Fibroblast of skin of right biceps (primary cell): ENCODE measurements at regions not wholly inside any gene's neighbourhood (a gene's known extent, or its start where the extent isn't known, plus 50 kb on each side); places are given as distances from the start of the nearest gene placed in this dataset.

Source experiments
- DNase-seq: peaks from one replicate; pipeline ENCODE4 v3.0.0-alpha.2; 2013

GRCh38 chr10:36157486-36157885, 515.4 kb upstream of the FZD8 start:
- no peak for DNase-seq

GRCh38 chr10:36148207-36148606, 506.1 kb upstream of the FZD8 start:
- DNase-seq = no peak

DNA sequence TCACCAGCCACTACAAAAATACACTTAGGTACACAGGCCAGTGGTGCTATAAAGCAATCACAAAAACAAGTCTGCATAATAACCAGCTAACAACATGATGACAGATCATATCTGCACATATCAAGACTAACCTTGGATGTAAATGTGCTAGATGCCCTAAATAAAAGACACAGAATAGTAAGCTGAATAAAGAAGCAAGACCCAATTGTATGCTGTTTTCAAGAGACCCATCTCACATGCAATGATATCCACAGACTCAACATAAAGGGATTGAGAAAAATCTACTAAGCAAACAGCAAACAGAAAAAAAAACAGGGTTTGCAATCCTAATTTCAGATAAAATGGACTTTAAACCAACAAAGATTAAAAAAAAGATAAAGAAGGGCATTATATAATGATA, 505.4 kb upstream of the FZD8 start:
- DNase-seq = no peak

- no peak for DNase-seq
These were observed 499.9 kb upstream of the FZD8 start for GRCh38 chr10:36141856-36142560.

GRCh38 chr10:36129051-36129450, 487.0 kb upstream of the FZD8 start:
- DNase-seq = no peak

DNA sequence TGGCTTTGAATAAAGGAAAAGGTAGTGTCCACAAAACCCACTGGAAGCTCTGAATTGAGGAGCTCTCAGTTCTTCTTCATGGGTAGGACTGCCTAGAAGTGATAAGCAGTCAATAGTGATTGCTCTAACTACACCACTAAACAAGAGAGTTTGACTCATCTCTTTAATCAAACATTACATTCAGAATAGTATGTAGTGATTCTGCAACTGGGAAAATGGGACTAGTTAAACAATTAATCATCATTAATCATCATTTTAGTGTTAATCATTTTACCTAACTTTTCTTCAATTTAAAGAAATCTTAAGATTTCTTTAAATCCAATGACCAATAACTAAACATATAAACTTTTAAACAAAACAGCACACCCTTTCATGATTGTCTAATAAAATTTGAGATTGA, 484.0 kb upstream of the FZD8 start:
- no peak for DNase-seq

- no peak for DNase-seq
These were observed 477.4 kb upstream of the FZD8 start for GRCh38 chr10:36119455-36119854.

GRCh38 chr10:36118314-36118713, 476.2 kb upstream of the FZD8 start:
- no peak for DNase-seq

DNA sequence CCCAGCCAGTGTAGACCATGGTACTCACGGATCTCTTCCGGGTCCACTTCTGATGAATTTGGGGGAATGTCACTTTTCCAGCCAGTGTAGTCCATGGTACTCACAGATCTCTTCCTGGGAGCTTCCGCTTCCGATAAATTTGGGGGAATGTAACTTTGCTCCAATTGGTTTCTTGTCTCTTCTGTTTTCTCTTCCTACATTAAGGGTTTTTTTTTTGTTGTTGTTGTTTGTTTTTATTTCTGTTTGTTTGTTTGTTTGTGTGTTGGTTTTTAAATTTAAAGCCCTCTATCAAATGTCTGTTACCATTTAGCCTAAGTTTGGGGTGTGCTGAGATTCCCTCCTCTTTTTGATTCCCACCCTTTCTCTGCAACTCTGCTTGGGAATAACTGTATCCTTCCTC, 475.8 kb upstream of the FZD8 start:
- no peak for DNase-seq

DNA sequence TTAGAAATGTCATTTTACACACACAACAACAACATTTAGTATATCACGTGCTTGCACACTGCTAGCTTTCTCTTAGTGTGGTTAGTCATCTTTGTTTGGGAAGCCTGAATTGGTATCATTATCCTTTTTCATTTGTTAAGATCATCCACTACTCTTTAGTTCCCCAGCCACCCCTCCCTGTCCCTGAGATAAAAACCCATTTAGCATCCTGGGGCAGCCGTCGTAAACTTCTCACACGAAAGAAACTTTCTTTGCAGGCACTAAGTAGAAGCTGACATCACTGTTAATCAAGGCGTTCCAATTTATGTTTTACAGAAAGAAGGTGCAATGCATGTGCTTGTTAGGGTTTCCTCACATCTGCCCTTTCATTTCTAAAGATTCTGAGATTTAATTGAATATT, 475.1 kb upstream of the FZD8 start:
- DNase-seq = no peak

DNA sequence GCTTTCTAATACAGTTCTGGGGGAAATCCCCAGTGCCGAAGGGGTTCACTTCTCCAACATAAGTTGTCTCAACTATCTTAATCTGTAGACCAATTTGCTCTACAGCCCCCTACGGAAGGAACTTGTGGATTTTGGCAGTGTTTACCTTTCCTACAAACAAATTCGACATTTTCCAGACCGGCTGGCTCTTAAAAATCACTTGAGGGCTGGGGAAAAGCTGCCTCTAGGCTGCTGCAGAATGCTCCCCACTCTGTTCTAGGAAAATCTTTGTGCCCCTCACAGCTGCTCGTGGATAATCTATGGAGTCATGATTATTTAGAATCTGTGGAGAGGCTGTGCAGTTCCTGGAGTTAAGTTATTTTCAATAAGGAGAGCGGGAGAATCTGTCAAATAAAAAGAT, 474.6 kb upstream of the FZD8 start:
- no peak for DNase-seq

GRCh38 chr10:36116040-36116439, 473.9 kb upstream of the FZD8 start:
- no peak for DNase-seq

GRCh38 chr10:36115364-36115763, 473.3 kb upstream of the FZD8 start:
- no peak for DNase-seq

DNA sequence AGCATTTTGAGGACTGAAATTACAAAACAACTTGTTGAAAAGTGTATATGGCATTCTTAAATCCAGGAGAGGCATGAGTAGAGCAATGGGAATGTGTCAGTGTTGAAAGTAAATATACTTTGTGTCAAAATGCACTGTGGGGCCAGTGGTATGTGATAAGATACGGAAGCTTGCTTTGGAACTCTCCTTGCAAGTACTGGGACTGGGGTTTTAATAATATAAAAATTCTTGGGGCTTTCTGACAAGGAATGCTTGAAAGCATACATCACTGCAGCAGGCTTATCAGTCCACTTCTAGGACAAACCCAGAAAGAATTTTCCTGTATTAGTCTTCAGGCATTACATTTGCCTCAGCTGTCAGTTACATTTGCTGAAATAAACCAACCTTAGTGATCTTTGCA, 472.8 kb upstream of the FZD8 start:
- DNase-seq = peak; percentile 77

- peak; percentile 33 for DNase-seq
These were observed 472.0 kb upstream of the FZD8 start for GRCh38 chr10:36114141-36114540.

DNA sequence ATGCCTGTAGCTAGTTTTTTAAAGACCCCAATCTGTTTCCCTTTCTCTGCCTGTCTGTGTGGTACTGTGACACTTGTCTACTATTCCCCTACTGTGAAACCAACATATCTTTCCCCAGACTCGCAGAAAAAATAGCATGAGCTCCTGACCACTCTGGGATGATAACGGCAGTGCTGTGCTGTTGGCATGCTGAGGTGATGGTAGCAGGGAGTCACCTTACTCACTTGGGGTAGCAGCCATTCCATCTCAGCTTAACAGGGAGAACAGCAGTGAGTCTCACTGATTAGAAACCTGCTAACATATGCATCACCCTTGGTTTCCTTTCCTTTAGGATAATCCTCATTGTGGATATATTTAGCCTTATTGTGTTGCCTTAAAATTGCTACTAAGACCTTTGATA, 469.6 kb upstream of the FZD8 start:
- no peak for DNase-seq

GRCh38 chr10:36110097-36110496, 468.0 kb upstream of the FZD8 start:
- DNase-seq = no peak

DNA sequence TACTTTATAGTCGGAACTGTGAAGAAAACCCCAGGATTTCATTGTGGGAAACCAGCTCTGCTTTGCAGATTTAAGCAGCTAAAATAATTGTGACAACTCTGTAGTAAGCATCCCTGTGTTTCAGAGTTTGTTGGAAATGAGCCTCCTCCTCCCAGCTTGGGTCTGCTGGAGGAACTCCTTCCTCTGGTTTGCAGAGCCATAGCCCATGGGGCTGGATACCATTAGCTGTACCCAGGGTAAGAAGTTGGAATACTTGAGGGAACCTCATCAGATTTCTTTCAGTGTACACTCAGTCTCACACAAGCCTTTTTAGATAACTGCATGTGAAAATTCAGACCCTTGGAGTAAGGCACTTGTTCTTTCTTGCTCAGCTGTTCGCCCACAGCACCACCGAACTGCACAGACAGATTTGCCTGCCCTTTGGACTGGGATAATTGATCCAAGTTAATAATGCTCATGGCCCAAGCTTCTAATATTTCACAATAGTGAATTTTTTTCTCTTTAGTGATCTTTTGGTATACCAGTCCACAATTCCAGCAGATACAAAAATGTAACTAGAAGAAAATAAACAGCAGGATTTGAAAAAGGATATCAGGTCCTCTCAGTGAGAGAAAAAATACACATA, 467.4 kb upstream of the FZD8 start:
- no peak for DNase-seq

- no peak for DNase-seq
These were observed 455.6 kb upstream of the FZD8 start for GRCh38 chr10:36097696-36098095.

GRCh38 chr10:36096576-36096975, 454.5 kb upstream of the FZD8 start:
- peak; percentile 7 for DNase-seq

- no peak for DNase-seq
These were observed 452.0 kb upstream of the FZD8 start for GRCh38 chr10:36094096-36094495.

DNA sequence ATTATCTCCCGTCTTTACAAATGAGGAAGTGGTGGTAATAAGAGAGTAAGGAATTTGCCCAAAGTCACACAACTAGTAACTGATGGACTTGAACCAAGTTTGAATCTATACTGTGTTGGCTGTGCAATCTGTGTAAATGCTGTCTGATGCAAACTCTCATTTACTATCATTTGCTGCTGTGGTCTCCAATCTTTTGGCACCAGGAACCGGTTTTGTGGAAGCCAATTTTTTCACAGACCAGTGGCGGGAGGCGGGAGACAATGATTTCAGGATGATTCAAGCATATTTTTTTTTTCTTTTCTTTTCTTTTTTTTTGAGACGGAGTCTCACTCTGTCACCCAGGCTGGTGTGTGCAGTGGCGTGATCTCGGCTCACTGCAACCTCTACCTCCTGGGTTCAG, 450.0 kb upstream of the FZD8 start:
- DNase-seq = no peak

DNA sequence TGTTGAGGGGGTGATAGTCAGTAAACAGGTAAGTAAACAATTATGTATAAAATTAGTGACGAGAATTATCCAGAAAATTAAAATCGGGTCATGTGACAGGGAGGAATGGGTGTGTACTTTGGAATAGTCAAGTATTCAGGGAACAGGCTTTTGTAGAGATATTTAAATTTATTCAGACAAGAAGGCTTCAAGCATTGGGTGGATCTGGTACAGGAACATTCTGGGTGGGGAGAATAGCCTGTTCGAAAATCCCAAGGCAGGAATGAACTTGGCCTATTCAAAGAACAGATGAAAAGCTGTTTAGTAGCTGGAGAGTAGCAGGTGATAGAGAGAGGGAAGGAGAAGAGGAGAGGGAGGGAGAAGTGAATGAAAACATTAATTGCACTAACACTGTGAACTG, 448.9 kb upstream of the FZD8 start:
- no peak for DNase-seq

DNA sequence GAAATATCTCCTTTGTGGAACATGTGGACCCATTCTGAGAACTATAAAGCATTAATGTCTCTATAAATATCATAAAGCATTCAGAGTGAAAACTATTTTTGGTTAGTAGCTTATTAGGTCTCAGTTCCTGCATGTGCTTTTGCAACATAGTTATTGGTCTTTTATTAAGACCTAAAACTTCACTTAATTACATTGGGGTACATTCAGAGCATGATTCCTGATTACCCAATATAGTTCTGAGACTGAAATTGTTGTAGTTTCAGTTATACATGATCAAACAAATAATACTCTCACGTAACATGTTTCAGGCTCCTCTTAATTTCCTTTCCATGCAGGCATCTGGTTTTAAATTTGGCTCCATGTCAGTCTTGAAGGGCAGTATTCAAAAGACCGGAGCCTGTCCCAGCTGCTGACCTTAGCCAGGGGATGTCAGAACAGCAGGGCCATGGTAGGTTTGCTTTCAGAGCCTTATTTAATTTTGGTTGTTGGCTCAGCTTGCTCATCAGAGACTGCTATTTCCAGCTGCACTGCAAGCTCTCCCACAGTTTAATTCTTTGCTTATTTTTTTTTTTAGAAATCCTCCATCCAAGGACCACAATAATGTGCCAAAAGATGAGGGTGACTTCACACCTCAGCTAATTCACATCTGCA, 447.8 kb upstream of the FZD8 start:
- no peak for DNase-seq
